SK-N-SH treated with all-trans-retinoic acid at 6 μM for 48 hours (cell line): ENCODE measurements at regions not wholly inside any gene's neighbourhood (a gene's known extent, or its start where the extent isn't known, plus 50 kb on each side); places are given as distances from the start of the nearest gene placed in this dataset.

Experiments used
- ATAC-seq: fragments of 200-7000 bp; cut with Tn5 transposase; 3 replicates; pipeline ENCODE4 v1.9.1; 2020; ENCODE audit warnings: mild to moderate bottlenecking, moderate library complexity
- ARNTL ChIP-seq: fragments of 450-650 bp; formaldehyde crosslinking; IDR thresholded peaks from 2 replicates; pipeline ENCODE4 v1.5.0; 2020; ENCODE audit warnings: low read depth, mild to moderate bottlenecking, moderate library complexity, borderline replicate concordance
- BACH2 ChIP-seq: fragments of 250-450 bp; sonication (Bioruptor Pico); IDR thresholded peaks from 2 replicates; pipeline ENCODE4 v1.9.0; 2021; ENCODE audit warnings: mild to moderate bottlenecking, borderline replicate concordance
- CSDC2 ChIP-seq: fragments of 250-450 bp; sonication (Bioruptor Pico); IDR thresholded peaks from 2 replicates; pipeline ENCODE4 v1.5.0; 2020; ENCODE audit warnings: mild to moderate bottlenecking, moderate library complexity
- ESRRG ChIP-seq: fragments of 250-450 bp; sonication (Bioruptor Pico); IDR thresholded peaks from 2 replicates; pipeline ENCODE4 v1.6.1; 2021; ENCODE audit warnings: mild to moderate bottlenecking
- GLIS3 ChIP-seq: fragments of 250-450 bp; sonication (Bioruptor Pico); IDR thresholded peaks from 2 replicates; pipeline ENCODE4 v1.5.0; 2020; ENCODE audit warnings: mild to moderate bottlenecking, moderate library complexity
- ISL1 ChIP-seq: fragments of 250-450 bp; sonication (Bioruptor Pico); IDR thresholded peaks from 2 replicates; pipeline ENCODE4 v2.1.2; 2022; ENCODE audit warnings: mild to moderate bottlenecking, moderate library complexity
- PPARA ChIP-seq: fragments of 250-450 bp; sonication (Bioruptor Pico); IDR thresholded peaks from 2 replicates; pipeline ENCODE4 v1.5.0; 2020; ENCODE audit warnings: mild to moderate bottlenecking, borderline replicate concordance
- RARB ChIP-seq: fragments of 250-450 bp; sonication (Bioruptor Pico); IDR thresholded peaks from 2 replicates; pipeline ENCODE4 v1.8.0; 2021; ENCODE audit warnings: mild to moderate bottlenecking, moderate library complexity
- SNAI2 ChIP-seq: fragments of 250-450 bp; sonication (Bioruptor Pico); IDR thresholded peaks from 2 replicates; pipeline ENCODE4 v1.5.0; 2020; ENCODE audit warnings: mild to moderate bottlenecking, moderate library complexity
- TCF4 ChIP-seq: fragments of 250-450 bp; sonication (Bioruptor Pico); IDR thresholded peaks from 2 replicates; pipeline ENCODE4 v1.8.0; 2021; ENCODE audit warnings: mild to moderate bottlenecking, moderate library complexity, borderline replicate concordance
- TOX ChIP-seq: fragments of 250-450 bp; sonication (Bioruptor Pico); IDR thresholded peaks from 2 replicates; pipeline ENCODE4 v1.8.0; 2021; ENCODE audit warnings: mild to moderate bottlenecking, moderate library complexity, borderline replicate concordance
- ZC3H10 ChIP-seq: fragments of 250-450 bp; sonication (Bioruptor Pico); IDR thresholded peaks from 2 replicates; pipeline ENCODE4 v1.5.1; 2021; ENCODE audit warnings: mild to moderate bottlenecking, moderate library complexity
- ZFP3 ChIP-seq: fragments of 250-450 bp; sonication (Bioruptor Pico); IDR thresholded peaks from 2 replicates; pipeline ENCODE4 v1.5.0; 2020; ENCODE audit warnings: mild to moderate bottlenecking, moderate library complexity
- ZFP30 ChIP-seq: fragments of 450-650 bp; formaldehyde crosslinking; IDR thresholded peaks from 2 replicates; pipeline ENCODE4 v1.5.0; 2022; ENCODE audit warnings: mild to moderate bottlenecking, moderate library complexity
- ZNF565 ChIP-seq: fragments of 450-650 bp; formaldehyde crosslinking; conservative IDR thresholded peaks from 2 replicates; pipeline ENCODE4 v1.5.0; 2020; ENCODE audit warnings: low read depth, mild to moderate bottlenecking, moderate library complexity
- ZNF70 ChIP-seq: fragments of 450-650 bp; formaldehyde crosslinking; IDR thresholded peaks from 2 replicates; pipeline ENCODE4 v1.5.0; 2020; ENCODE audit warnings: mild to moderate bottlenecking, moderate library complexity
- ZNF8 ChIP-seq: fragments of 450-650 bp; formaldehyde crosslinking; IDR thresholded peaks from 2 replicates; pipeline ENCODE4 v1.5.0; 2020; ENCODE audit warnings: mild to moderate bottlenecking, moderate library complexity
- TF ChIP-seq, protein P1 (sequence below): fragments of 250-450 bp; sonication (Bioruptor Pico); IDR thresholded peaks from 2 replicates; pipeline ENCODE4 v1.8.0; 2021; ENCODE audit warnings: low read depth, mild to moderate bottlenecking, moderate library complexity, borderline replicate concordance
- TF ChIP-seq, protein P2 (sequence below): fragments of 250-450 bp; sonication (Bioruptor Pico); IDR thresholded peaks from 2 replicates; pipeline ENCODE4 v1.8.0; 2020; ENCODE audit warnings: mild to moderate bottlenecking, moderate library complexity, borderline replicate concordance
- TF ChIP-seq, protein P3 (sequence below): fragments of 250-450 bp; sonication (Bioruptor Pico); IDR thresholded peaks from 2 replicates; pipeline ENCODE4 v1.5.1; 2021; ENCODE audit warnings: mild to moderate bottlenecking, moderate library complexity
- TF ChIP-seq, protein P4 (sequence below): fragments of 250-450 bp; sonication (Bioruptor Pico); IDR thresholded peaks from 2 replicates; pipeline ENCODE4 v1.5.1; 2020; ENCODE audit warnings: low read depth, mild to moderate bottlenecking, moderate library complexity
- TF ChIP-seq, protein P5 (sequence below): fragments of 250-450 bp; sonication (Bioruptor Pico); IDR thresholded peaks from 2 replicates; pipeline ENCODE4 v1.5.0; 2020; ENCODE audit warnings: mild to moderate bottlenecking, moderate library complexity

DNA sequence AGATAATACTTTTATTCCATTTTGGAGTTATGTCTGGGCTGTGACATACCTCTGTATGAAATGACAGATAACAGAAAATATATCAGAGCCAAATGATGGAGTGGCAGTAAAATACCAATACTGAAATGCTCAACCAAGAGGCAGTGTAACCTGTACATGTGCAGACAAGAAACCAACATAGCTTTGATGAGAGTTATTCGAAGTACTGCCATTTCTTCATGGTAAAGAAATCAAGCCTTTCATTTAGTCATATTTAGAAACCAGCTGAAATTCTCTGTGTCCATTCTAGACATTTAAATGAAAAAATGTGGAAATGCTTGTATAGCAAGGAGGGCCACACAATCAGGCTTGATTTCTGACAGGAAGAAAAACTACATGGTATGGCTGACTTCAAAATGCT is 127.1 kb upstream of the PTPRZ1 start:
- ATAC-seq: no peak
- no peak for TF ChIP-seq SNAI2 (CRISPR knock-in tag)
- no peak for TF ChIP-seq ZFP3 (CRISPR knock-in tag)
- TF ChIP-seq, protein P1, sequence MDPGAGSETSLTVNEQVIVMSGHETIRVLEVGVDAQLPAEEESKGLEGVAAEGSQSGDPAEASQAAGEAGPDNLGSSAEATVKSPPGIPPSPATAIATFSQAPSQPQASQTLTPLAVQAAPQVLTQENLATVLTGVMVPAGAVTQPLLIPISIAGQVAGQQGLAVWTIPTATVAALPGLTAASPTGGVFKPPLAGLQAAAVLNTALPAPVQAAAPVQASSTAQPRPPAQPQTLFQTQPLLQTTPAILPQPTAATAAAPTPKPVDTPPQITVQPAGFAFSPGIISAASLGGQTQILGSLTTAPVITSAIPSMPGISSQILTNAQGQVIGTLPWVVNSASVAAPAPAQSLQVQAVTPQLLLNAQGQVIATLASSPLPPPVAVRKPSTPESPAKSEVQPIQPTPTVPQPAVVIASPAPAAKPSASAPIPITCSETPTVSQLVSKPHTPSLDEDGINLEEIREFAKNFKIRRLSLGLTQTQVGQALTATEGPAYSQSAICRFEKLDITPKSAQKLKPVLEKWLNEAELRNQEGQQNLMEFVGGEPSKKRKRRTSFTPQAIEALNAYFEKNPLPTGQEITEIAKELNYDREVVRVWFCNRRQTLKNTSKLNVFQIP: no peak
- TF ChIP-seq ISL1 (CRISPR knock-in tag): no peak
- no peak for TF ChIP-seq CSDC2 (CRISPR knock-in tag)
- no peak for TF ChIP-seq ZC3H10
- TF ChIP-seq ZNF565: no peak
- TF ChIP-seq ARNTL (CRISPR knock-in tag): no peak
- no peak for TF ChIP-seq TCF4 (CRISPR knock-in tag)
- TF ChIP-seq GLIS3 (CRISPR knock-in tag): no peak
- TF ChIP-seq, protein P2, sequence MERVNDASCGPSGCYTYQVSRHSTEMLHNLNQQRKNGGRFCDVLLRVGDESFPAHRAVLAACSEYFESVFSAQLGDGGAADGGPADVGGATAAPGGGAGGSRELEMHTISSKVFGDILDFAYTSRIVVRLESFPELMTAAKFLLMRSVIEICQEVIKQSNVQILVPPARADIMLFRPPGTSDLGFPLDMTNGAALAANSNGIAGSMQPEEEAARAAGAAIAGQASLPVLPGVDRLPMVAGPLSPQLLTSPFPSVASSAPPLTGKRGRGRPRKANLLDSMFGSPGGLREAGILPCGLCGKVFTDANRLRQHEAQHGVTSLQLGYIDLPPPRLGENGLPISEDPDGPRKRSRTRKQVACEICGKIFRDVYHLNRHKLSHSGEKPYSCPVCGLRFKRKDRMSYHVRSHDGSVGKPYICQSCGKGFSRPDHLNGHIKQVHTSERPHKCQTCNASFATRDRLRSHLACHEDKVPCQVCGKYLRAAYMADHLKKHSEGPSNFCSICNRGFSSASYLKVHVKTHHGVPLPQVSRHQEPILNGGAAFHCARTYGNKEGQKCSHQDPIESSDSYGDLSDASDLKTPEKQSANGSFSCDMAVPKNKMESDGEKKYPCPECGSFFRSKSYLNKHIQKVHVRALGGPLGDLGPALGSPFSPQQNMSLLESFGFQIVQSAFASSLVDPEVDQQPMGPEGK: no peak
- TF ChIP-seq RARB (CRISPR knock-in tag): no peak
- no peak for TF ChIP-seq PPARA (CRISPR knock-in tag)
- TF ChIP-seq, all 23 proteins: peak for 0

DNA sequence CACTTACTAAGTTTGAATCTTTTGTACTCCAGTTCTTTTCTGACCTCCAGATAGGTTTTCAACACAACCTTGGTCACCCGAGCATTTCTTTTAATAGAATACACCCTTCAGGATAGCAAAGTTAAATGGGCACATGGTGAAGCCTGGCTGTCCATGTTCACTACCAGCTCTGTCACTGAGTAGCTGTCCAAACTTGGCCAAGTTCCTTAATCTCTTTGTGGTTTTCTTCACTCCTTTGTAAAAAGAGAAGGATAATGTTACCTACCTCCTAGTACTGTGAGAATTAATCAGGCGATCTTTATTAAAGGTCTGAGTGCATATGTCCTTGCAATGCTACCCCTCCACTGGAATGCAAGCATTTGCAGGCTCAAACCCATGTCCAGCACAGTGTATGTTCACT is 128.1 kb upstream of the PTPRZ1 start:
- ATAC-seq: no peak

DNA sequence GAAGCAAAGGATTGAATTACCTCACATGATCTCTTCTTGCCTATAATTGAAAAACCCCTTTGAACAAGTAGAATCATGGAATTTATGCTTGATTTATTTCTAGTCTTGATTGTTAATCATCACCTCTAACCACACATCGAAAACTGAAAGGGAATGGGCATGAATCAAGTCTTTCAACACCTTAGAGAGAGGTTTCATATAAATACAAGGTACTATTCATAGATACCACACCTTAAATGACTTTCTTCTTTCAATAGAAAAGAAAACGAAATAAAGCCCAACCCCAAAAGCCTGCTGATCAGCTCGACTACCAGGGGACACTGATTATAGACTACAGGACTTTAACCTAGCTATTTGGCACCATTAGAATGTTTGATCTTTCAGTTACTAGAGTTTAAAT is 128.6 kb upstream of the PTPRZ1 start:
- no peak for ATAC-seq
- TF ChIP-seq ZFP30 (CRISPR knock-in tag) (no peak), ZNF70 (CRISPR knock-in tag) (no peak), ZNF565 (no peak), TCF4 (CRISPR knock-in tag) (no peak), BACH2 (CRISPR knock-in tag) (no peak), RARB (CRISPR knock-in tag) (no peak), ZNF8 (CRISPR knock-in tag) (no peak), GLIS3 (CRISPR knock-in tag) (no peak), ARNTL (CRISPR knock-in tag) (no peak), ISL1 (CRISPR knock-in tag) (no peak), PPARA (CRISPR knock-in tag) (no peak)
- TF ChIP-seq, protein P3, sequence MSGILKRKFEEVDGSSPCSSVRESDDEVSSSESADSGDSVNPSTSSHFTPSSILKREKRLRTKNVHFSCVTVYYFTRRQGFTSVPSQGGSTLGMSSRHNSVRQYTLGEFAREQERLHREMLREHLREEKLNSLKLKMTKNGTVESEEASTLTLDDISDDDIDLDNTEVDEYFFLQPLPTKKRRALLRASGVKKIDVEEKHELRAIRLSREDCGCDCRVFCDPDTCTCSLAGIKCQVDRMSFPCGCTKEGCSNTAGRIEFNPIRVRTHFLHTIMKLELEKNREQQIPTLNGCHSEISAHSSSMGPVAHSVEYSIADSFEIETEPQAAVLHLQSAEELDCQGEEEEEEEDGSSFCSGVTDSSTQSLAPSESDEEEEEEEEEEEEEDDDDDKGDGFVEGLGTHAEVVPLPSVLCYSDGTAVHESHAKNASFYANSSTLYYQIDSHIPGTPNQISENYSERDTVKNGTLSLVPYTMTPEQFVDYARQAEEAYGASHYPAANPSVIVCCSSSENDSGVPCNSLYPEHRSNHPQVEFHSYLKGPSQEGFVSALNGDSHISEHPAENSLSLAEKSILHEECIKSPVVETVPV: no peak
- TF ChIP-seq, protein P4, sequence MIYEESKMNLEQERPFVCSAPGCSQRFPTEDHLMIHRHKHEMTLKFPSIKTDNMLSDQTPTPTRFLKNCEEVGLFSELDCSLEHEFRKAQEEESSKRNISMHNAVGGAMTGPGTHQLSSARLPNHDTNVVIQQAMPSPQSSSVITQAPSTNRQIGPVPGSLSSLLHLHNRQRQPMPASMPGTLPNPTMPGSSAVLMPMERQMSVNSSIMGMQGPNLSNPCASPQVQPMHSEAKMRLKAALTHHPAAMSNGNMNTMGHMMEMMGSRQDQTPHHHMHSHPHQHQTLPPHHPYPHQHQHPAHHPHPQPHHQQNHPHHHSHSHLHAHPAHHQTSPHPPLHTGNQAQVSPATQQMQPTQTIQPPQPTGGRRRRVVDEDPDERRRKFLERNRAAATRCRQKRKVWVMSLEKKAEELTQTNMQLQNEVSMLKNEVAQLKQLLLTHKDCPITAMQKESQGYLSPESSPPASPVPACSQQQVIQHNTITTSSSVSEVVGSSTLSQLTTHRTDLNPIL: no peak

More for the DNA sequence above, 128.1 kb upstream of the PTPRZ1 start:
- TF ChIP-seq ZNF8 (CRISPR knock-in tag): no peak
- TF ChIP-seq, protein P4: no peak
- no peak for TF ChIP-seq ESRRG (CRISPR knock-in tag)
- TF ChIP-seq, protein P5, sequence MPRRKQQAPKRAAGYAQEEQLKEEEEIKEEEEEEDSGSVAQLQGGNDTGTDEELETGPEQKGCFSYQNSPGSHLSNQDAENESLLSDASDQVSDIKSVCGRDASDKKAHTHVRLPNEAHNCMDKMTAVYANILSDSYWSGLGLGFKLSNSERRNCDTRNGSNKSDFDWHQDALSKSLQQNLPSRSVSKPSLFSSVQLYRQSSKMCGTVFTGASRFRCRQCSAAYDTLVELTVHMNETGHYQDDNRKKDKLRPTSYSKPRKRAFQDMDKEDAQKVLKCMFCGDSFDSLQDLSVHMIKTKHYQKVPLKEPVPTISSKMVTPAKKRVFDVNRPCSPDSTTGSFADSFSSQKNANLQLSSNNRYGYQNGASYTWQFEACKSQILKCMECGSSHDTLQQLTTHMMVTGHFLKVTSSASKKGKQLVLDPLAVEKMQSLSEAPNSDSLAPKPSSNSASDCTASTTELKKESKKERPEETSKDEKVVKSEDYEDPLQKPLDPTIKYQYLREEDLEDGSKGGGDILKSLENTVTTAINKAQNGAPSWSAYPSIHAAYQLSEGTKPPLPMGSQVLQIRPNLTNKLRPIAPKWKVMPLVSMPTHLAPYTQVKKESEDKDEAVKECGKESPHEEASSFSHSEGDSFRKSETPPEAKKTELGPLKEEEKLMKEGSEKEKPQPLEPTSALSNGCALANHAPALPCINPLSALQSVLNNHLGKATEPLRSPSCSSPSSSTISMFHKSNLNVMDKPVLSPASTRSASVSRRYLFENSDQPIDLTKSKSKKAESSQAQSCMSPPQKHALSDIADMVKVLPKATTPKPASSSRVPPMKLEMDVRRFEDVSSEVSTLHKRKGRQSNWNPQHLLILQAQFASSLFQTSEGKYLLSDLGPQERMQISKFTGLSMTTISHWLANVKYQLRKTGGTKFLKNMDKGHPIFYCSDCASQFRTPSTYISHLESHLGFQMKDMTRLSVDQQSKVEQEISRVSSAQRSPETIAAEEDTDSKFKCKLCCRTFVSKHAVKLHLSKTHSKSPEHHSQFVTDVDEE (CRISPR knock-in tag): no peak
- TF ChIP-seq ARNTL (CRISPR knock-in tag): no peak
- TF ChIP-seq ZC3H10: no peak
- no peak for TF ChIP-seq ZFP30 (CRISPR knock-in tag)
- TF ChIP-seq TOX (CRISPR knock-in tag): no peak
